DMS79 (cell line): ENCODE measurements at regions not wholly inside any gene's neighbourhood (a gene's known extent, or its start where the extent isn't known, plus 50 kb on each side); places are given as distances from the start of the nearest gene placed in this dataset.

Experiments
- DNase-seq: peaks from one replicate; lab custom pipeline; 2025; lab: John Stamatoyannopoulos, UW

DNA sequence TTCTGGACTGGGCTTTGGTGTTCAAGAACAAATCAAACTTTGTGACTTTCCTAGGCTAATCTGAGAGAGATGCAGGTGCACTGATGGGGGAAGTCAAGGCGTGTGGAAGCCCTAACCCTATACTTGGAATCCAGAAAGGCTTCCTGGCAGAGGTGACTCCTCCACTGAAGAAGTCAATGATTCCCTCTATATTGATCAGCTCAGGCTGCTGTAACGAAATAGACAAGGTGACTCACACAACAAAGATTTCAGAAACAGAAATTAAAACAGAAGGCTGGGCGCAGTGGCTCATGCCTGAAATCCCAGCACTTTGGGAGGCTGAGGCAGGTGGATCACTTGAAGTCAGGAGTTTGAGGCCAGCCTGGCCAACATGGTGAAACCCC is 69.6 kb upstream of the GGTA1 start:
- no peak for DNase-seq

DNA sequence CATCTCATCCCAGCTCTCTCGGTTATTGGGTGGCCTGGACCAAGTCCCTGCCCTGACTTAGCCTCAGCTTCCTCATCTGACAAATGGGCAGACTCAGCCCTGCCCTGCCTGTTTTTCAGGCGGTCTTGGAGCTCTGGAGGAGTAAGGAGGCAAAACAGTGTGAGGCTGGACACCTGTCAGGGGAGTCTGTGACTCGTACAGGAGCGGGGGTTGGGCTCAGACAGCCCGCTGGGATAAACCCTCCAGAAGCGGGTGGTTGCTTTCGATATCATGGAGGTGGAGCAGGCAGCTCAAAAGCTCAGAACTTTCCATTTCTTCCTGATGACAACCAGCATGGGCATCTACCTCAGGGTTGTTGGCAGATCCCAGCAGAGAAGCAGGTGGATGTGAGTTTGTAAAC is 72.9 kb upstream of the GGTA1 start:
- no peak for DNase-seq

DNA sequence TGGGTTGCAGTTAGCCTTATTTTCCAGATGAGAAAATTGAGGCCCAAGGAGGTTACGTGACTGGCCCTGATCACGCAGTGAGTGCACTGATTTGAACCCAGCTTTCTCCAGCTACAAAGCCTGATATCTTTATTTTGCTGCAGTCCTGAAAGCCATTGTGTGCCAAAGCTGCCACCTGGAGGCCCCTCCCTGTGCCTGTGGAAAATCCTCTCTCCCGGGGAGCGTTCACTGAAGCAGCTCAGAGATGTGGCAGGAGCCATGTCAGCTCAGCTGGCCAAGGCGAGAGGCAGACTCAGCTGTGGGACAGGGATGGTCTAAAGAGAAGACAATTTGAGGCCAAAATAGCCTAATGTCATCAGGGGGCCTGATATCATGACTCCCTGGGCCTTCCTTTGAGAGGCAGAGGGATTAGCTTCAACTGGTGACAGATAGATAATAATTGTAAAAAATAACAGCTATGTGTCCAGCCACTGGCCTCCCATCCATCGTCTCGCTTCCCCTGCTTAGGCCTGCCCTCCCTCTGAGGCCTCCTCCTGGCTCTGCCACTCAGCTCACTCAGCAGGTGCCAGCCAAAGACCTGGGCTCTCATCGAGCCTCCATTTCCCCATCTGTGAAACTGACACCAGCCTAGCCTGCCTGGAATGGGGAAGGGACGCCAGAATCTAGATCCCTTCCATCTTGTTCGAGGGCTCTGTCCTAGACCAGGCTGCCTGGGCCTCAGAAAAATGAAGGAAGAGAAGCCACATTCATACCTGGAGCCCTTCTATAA is 74.3 kb upstream of the GGTA1 start:
- DNase-seq: no peak

DNA sequence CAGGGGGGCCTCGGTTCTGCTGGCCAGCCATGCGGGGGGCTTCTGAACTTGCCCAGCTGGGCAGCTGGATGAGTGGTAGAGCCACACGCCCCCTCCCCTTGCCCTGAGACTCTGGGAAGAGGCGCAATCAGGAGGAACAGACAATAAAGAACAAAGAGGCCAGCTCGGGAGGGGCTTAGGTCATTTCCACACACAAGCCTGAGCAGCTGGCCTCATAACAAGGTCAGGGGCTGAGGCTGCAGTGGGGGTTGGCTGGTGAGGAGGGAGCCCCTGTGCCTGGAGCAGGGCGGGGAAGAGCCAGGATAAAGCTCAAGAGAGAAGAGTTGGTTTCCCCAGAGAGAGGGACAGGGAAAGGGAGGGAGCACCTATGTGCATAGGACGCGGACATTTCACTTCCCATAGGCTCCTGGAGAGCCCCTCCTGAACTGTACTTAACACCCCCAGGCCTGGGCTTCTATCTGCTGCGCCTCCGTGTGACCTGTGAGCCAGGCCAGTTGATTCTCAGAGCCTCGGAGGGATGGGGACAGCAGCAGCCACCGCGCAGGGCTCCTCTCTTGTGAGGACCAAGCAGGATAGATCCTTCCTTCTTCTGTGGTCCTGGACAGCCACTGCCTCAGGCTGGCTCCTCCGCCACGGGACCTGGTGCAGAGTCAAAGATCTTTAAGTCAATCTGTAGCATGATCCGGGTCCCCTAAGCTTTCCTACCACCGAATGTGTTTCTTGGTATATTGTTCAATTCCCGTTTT is 75.3 kb upstream of the GGTA1 start:
- no peak for DNase-seq

DNA sequence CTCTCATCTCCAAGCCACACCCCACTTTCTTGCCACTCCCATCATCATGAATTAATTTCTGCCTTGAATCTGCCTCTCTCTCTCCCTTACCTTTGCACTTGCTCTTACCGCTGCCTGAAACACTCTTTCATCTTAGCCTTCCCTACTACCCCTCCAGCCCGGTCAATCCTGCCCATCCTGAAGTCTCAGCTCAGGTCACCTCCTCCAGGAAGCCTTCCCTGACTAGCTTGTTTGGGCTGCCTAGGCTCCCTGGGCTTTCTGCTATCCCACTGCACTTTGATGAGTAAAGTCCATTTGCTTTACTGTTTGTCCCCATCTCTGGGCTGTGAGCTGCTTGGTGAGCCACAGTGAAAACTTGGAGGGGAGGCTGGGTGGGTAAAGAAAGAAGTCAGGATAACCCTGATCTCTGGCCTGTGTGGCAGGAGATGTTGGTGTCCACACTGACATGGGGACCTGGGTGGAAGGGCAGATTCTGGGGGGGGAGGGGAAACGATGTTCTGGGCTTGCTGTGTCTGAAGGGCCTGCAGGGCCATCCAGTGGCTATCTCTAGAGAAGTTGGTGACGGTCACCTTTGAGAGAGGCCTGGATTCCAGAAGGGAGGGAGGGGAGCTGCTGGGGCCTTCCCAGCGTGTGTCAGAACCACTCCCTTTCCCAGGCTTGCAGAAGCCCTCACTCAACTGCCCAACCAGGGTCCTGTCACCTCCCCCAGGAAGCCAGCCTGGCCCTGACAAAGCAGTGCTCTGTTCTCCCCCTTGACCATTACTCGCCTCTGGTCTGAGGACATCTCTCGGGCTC is 75.0 kb upstream of the DAB2IP start:
- DNase-seq: no peak

DNA sequence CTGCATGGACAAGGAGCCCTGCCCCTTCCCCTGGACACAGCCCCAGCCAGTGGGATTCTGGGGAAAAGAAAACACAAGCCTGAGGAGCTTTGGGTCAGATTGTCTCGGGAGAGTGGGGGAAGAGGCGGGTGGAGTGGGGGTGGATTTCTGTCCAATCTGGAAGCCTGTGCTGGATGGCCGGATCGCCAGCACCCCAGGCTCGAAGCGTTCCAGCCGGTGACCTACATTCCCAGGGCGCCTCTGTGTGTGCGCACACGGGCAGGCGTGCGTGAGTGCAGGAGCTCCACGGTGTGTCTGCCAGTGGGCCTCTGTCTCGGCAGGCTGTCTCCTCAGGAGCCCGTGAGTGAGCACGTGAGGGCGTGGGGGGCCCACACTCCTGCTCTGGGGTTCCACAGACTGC is 74.3 kb upstream of the DAB2IP start:
- no peak for DNase-seq

DNA sequence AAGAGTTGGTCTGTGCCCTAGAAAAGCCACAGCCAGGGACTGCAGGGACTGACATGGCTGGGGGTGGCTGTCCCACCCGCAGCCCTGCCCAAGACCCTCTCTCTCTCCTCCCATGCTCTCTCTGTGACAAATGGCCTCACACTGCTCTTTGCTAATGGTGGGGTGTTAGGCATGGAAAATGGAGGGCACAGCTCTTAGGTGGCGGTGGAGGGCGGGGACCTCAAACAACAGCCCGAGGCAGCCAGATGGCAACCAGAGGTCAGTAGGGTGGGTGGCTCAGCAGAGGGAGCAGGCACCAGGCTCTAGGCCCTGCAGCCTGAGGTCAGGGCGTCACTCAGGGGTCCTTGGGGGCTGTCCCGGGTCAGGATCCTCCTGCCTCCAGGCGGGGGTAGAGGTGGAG is 73.9 kb upstream of the DAB2IP start:
- no peak for DNase-seq

DNA sequence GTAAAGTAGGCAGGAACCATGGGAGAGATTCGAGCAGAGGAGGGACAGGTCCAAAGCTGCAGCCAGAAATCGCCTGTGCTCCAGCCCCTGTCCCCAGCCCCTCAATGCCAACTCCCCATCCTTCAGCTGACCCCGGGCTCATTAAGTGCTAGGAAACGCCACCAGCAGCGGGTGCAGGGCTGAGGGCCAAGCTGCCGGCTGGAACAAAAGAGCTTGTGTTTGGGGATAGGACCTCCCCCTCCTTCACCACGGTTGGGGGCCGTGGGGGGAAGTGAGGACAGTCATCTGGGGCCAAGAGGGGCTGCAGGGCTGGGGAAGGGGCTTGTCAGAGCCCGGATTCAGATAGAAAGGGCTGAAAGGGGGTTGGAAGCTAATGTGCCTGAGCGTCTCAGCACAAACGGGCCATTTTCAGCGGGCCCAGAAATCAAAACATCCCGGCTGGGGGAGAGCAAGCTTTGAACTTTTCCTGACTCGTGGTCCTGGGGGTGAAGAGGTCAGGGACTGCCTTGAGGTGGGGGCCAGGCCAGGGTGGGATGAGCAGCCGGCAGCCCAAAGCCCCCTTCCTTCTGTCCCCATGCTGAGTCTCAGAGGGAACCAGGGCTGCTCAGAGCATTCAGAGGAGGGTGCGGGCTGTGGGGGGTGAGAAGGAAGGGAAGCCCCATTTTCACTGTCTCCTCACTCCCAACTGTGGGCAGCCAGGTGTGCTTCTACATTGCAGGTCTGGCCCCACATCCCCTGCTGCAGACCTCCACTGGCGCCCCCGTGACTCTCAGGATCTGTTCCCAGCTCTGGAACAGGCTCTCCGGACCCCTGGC is 69.4 kb upstream of the DAB2IP start:
- DNase-seq: no peak

DNA sequence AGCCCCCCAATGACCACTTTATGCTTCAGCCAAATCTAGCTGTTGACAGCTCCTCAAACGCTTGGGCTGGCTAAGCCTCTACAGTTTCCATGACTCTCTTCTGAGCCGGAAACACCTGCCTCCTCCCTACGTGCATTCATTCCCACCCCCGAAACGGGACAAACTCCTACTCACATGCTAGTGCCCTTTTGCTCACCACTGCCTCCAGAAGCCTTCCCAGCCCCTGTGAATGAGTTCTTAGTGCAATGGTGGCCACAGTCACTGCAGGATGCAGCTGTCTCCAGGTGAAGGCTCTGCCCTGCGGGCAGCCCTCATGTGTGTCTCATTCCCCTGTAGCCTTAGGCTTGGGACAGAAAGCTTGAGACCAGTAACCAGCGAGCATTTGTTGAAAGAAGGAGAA is 68.8 kb upstream of the DAB2IP start:
- DNase-seq: no peak

DNA sequence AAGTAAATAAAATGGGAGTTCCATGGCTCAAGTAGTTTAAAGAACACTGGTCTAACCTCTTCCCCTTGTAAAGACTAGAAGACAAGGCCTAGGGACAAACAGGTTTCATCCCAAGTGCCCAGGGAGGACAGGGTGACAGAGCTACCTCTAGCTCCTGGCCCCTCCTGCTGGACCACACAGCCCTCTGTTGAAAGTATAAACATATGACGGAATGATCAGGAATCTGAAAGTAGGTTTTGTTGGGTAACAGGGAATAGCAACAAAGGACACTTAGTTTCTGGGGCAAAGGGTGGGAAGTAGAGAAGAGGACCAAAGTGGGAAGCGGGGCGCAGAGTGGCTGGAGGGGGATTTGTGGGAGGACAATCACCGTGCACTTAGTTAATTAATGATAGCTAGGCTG is 67.0 kb upstream of the DAB2IP start:
- no peak for DNase-seq

DNA sequence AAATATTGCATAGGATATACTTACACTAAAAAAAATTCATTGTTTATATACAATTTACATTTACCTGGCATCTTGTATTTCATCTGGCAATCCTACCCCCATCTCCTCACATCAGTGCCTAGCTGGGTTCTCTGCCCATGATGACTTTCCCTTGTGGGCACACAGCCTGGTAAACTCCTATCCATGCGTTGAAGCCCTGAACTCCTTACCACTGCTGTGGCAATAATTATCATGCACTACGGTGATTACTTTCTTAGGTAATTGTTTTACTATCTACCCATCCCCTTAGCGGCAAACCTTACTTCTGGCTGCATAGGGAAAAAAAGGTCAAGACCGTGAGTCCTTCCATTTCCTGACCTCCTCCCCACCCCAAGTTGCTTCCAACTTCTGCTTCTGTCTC is 63.6 kb upstream of the DAB2IP start:
- no peak for DNase-seq

DNA sequence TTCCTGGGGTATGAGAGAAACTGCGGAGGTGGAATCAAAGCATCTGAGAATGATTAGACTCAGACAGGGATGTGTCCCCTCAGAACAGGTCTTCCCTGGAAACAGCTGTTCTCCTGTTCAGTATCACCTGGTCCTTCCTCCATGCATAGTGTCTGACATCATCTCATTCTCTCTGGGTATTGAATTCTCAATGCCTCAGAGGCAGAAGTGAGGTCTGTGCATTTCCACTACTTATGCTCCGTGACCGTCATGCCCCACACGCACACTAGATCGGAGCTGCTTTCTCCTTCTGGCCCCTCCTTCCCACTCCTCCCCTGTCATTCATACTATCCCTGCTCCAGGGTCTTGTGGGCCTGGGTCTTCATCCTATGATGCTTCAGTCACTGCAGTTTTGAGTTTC is 61.4 kb upstream of the DAB2IP start:
- DNase-seq: no peak

DNA sequence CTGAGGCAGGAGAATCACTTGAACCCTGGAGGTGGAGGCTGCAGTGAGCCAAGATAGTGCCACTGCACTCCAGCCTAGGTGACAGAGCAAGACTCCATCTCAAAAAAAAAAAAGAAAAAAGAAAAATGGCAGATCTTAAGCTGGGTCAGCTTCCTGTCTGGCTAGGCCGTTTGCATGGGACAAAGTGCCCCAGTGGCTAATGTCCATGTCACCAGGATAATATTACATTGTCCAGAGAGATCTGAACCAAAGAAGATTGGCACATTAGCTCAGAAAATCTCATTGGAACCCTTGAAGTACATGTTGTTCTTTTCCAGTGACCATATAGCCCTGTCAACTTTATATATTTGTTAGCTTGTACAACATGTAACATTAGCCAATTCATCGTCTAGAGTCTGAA is 59.2 kb upstream of the DAB2IP start:
- no peak for DNase-seq

DNA sequence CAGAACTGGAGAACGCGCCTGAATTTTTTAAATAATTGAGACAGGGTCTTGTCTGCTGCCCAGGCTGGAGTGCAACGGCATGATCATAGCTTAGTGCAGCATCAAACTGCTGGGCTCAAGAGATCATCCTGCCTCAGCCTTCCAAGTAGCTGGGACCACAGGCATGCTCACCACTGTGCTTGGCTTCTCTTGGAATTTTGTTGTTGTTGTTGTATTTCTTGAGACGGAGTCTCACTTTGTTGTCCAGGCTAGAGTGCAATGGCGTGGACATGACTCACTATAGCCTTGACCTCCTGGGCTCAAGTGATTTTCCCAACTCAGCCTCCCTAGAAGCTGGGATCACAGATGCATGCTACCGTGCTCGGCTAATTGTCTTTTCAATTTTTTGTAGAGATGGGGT is 58.4 kb upstream of the DAB2IP start:
- no peak for DNase-seq

DNA sequence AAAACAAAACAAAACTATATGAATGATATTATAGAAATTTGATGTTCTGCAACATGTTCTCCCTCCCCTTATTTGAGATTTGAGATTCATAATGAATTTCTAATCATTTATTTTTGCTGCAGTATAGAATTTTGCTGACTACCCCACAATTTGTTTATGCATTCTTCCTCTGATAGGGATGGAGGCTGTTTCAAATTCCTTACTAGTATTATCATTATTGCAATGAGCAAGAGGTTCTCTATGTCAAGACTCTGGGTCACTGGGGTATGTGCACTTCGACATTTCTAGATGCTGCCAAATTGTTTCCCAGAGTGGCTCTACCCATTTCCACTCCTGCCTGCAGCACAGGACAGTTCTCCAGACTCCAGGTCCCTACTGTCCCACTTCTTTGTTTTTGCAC is 54.9 kb upstream of the DAB2IP start:
- DNase-seq: no peak

DNA sequence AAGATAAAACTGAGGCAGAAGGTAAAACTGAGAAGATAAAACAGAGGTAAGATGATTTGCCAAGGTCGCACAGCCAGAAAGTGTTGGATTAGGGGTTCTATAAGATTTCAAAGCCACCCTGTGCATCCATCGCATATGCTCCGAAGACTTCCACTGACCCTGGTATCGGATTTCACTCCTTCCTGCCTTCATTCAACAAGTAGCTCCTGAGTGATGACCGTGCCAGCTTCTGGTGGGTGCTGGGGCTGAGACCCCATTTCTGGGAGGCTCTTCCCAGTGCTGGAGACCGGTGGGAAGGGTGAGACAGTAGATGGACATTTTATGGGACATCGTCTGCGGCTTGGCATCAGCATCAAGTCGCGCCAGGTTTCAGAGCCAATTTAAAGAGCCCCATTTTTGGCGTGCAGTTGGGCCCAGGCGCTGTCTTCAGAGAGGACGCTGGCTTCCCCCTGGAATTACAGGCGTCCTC is 53.7 kb upstream of the DAB2IP start:
- DNase-seq: no peak

DNA sequence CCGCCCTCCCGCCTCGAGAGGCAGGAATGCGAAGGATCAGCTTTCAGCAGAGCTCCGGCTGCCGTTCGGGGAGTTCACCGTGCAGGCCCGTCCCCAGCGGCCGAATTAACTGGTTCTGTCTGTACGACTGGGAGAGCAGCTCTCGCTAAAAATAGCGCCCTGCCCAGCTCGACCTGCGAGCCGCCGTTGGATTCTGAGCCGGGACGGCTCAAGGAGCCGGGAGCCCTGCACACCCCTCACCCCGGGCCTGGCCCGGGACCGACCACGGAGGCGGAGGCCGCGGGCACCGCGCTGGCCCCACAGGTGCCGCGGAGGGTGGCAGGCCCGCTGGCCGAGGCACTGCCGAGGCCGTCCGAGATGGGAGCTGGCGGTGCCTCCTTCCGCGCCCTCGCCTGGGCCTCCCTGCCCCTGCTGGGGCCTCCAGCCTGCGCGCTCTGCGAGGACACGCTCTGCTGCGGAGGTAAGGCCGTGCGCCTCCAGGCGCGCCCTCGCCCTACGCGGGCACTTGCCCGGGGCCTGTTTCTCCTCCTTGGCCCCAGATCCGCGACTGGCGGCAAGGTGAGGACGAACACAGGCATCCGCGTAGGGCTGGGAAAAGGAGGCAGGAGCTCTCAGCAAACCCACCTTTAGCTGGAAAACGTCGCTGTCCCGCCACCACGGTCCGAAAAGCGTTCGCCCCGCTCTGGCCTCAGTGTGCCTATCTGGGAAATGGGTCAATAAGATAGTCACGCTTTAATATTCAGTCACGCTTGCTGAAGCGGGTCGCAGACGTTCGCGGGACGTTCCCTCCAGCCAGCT is 53.1 kb upstream of the DAB2IP start:
- no peak for DNase-seq

DNA sequence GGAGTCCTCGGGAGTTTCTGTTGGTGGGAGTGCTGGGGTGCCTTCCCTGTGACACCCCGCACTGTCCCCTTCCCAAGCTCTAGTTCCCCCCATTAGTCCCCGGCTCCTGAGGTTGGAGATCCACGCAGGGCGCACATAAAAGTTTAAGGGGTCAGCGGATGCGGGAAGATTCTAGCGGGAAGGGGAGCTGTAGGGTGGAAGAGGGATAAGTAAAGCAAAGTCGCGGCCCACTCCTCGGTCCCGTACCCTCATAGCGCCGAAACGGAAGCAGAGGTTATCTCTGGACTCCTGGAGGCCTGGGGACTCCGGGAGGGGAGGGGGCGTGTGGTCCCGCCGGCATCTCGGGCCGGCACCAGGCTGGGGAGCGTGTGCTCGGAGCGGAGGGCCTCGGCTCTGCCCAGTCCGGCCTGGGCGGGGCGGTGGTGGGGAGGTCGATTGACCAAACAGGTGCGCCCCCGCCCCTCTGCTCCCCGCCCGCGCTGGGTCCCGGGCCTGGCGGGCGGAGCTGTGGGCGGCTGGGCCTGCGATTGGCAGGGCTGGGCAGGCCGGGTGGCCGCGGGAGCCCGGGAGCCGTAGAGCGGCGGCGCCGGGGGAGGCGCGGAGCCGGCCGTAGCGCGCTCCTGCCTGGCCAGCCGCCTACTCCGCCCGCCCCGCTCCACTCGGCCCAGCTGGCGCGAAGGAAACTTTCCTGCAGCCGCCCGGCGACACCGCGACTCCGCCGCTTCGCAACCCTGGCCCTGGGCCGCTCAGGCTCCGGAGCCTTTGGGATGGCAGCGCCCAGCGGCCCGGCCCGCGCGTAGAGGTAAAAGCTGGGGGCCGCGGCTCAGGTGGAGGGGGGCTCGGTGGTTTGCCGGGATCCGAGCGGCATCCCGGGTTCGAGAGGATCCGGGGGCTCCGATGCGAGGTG is 52.2 kb upstream of the DAB2IP start:
- DNase-seq: no peak

DNA sequence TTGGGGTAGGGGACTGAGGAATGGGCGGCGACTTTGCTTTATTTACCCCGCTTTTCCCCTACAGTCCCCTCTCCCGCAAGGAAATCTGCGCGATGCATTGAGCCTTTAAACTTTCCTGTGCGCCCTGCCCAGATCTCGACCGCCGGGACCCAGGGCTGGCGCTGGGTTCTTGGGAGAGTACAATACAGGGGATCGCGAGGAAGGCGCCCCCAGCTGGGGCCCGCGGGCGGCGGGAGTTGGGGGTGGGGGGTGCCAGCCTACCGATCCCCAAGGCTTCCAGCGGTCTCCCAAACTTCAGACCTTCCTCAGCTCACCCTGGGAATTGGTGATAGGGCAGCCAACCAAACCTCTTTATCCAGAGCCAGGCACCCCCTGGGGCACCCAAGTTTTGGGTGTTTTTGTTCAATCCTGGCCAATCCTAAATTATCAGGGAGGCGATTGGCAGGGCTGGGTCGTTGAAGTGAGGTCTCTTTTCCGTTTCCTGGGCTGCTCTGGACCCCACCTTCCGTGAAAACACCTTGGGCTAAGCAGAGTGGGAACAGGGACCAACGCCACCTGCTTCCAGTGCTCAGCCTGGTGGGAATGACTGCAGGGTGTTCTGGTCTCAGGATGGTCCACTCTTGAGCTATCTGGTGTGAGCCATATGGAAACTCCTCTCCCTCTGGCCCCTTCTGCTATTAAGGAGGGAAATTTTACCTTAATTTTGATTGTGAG is 51.4 kb upstream of the DAB2IP start:
- no peak for DNase-seq
